Heart left ventricle (tissue), 16 donors: ENCODE measurements at regions not wholly inside any gene's neighbourhood (a gene's known extent, or its start where the extent isn't known, plus 50 kb on each side); places are given as distances from the start of the nearest gene placed in this dataset.
A peak's percentile ranks its signal among the peaks of the same experiment; 100 is the strongest.
"Not testable (repeated sequence)": the region's sequence is repeated elsewhere in the genome, so short reads cannot be mapped to it uniquely, and the experiment has no call there.

ENCODE experiments used
- ATAC-seq, 4 donors: fragments of 200-7000 bp; cut with Tn5 transposase; one replicate each; pipeline ENCODE4 v1.9.1; 2020 to 2022; ENCODE audit warnings: moderate library complexity in 4 of 4, mild to moderate bottlenecking in 3 of 4, moderate number of reproducible peaks in 1 of 4
- DNase-seq, 5 donors: peaks; one replicate each; pipeline ENCODE4 v3.0.0-alpha.2; 2020
- H3K27ac ChIP-seq, 12 donors: fragments of 200-600 bp; sonication (generic) in 4 of 12; one replicate each; pipeline versions ENCODE4 v1.5.0 to v1.8.0; 2016 to 2022; ENCODE audit warnings: mild to moderate bottlenecking in 2 of 12
- H3K27me3 ChIP-seq, 9 donors: fragments of 200-600 bp; sonication (generic) in 2 of 9; one replicate each; pipeline versions ENCODE4 v1.5.1 to v1.8.0; 2016 to 2022; ENCODE audit warnings: mild to moderate bottlenecking in 3 of 9
- H3K36me3 ChIP-seq, 9 donors: fragments of 200-600 bp; sonication (generic) in 2 of 9; one replicate each; pipeline versions ENCODE4 v1.5.0 to v1.8.0; 2018 to 2022; ENCODE audit warnings: mild to moderate bottlenecking in 2 of 9
- H3K4me1 ChIP-seq, 12 donors: fragments of 200-600 bp; sonication (generic) in 4 of 12; one replicate each; pipeline versions ENCODE4 v1.5.0 to v1.8.0; 2016 to 2022; ENCODE audit warnings: mild to moderate bottlenecking in 3 of 12
- H3K4me3 ChIP-seq, 12 donors: fragments of 200-600 bp; sonication (generic) in 4 of 12; one replicate each; pipeline versions ENCODE4 v1.5.0 to v1.8.0; 2017 to 2022; ENCODE audit warnings: mild to moderate bottlenecking in 9 of 12, moderate library complexity in 4 of 12
- H3K9me3 ChIP-seq, 12 donors: fragments of 200-600 bp; sonication (generic) in 4 of 12; one replicate each; pipeline versions ENCODE4 v1.5.0 to v1.8.0; 2016 to 2022; ENCODE audit warnings: mild to moderate bottlenecking in 1 of 12
- POLR2A ChIP-seq, 2 donors: fragments of 450-650 bp; IDR thresholded peaks; one replicate each; pipeline ENCODE4 v1.6.1; 2017; ENCODE audit warnings: antibody characterized with exemption in 2 of 2, mild to moderate bottlenecking in 2 of 2, moderate library complexity in 2 of 2
- WGBS, 4 donors: extraction: QIAGEN DNeasy Blood & Tissue Kit in 2 of 4; methylation state at CpG; one replicate each; pipeline versions ENCODE4 v1.1.5 to v1.1.7; 2013 to 2018; 5-methylcytosine and 5-hydroxymethylcytosine counted together
- intact Hi-C, 10 donors: fragments of 100-400 bp; cut with DNase I; formaldehyde crosslinking; loops; one replicate each; pipeline versions ENCODE4 v1.11.1 to v1.14.2; 2022
- donor health status: ischemic (EF 13 %, LVEDD 7.1; RV severe dilation, severe dysfunction).
- donor health status: healthy with polysubstance abuse.
- donor health status: DM: no; HTN: yes; CAD: no.
- donor health status: DM: no; HTN: no; CAD: no.
- donor health status: ischemic (EF 25% LVEDD 6.9; RV normal size, moderate dysfunction).
- donor health status: ischemic (EF 25% LVEDD 5.7; RV mildly dilated, moderate dysfunction).
- donor health status: healthy.
- donor health status: DM: yes; HTN: yes; CAD: no.
- donor health status: ischemic (EF 35%, LVEDD 5.7; RV mildly dilated, moderate dysfunction).
- donor health status: nonischemic (EF 11% LVEDD 7.7; RV severe dilation, severe dysfunction).
- donor health status: DM: yes; HTN: yes; CAD: no.
- donor health status: PGD.
- donor health status: ischemic (EF 29% LVEDD 5.4; RV normal size, mild dysfunction).
- donor health status: nonischemic (EF 23%, LVEDD 6.1; RV moderate dilation, normal function).

DNA sequence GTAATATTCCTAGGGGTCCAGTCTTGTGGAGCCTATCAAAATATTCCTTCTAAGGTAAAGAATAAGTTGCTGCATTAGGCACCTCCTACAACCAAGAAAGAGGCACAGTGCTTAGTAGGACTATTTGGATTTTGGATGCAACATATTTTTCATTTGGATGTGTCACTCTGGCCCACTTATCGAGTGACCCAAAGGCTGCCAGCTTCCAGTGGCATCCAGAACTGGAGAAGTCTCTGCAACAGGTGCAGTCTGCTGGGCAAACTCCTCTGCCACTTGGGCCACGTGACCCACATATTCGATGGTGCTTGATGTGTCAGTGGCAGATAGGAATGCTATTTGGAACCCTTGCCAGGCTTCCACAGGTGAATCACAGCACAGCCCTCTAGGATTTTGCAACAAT is 151.7 kb downstream of the RBMY1A1 start:
- H3K9me3 ChIP-seq, H3K4me3 ChIP-seq, H3K27me3 ChIP-seq, DNase-seq, H3K4me1 ChIP-seq, H3K27ac ChIP-seq, intact Hi-C loops, ATAC-seq, H3K36me3 ChIP-seq: not testable (repeated sequence)
- WGBS, 4 donors = 46 to 54% methylated on average over 3 of the region's 3 CpGs; no CpG with 5 or more reads in 2 of the 4 donors

DNA sequence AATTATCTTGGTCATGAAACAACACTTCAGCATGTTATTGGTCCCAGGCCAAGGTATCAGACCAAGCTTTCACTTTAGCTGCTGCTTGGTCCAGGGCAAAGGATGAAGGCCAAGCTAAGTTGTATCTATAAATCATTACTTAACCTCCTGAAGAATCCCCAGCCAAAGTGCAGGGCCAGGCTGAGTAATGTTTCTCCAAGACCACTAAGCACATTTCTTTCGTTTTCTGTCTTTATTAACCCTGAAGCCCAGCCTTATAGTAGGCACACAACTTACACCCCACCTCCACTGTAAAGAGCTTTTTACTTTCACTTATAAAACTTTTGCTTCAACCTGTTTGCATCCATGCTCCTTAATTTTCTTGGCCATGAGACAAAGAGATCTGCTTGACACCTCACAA is 167.3 kb downstream of the RBMY1A1 start:
- DNase-seq, intact Hi-C loops, H3K27ac ChIP-seq, H3K9me3 ChIP-seq, H3K36me3 ChIP-seq, ATAC-seq, H3K27me3 ChIP-seq, H3K4me3 ChIP-seq: not testable (repeated sequence)
- H3K4me1 ChIP-seq = peaks cover 0 to 16% (median 0%) of the 10 kb centered on the region in 12 donors
- WGBS, 4 donors = 42 to 52% methylated on average over 1 of the region's 1 CpG; no CpG with 5 or more reads in 2 of the 4 donors

DNA sequence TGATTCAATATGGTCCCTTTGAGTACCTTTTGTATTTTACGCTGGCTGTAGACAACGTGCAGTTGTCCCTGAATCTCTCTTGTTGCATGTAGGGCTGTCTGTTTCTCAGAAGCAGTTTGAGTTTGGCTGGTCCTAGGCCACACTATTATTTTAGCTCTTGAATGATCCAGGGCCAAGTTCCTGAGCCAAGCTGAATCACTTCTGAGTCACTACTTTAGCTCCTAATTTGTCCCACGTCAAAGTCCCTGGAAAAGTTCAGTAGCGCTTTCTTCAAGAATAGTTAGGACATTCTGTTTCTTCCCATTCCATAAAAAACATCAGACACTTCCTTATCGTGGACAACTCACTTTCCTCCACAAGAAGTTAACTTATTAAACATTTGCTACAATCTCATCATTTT is 168.2 kb downstream of the RBMY1A1 start:
- ATAC-seq = peak in 2 of 4 donors; percentile 86 to 89
- WGBS, 4 donors = 24 to 46% methylated on average over 5 of the region's 5 CpGs; no CpG with 5 or more reads in 2 of the 4 donors
- H3K27ac ChIP-seq = peak overlapping the region in 3 of 12 donors; percentile 42 to 64 (median 55)

DNA sequence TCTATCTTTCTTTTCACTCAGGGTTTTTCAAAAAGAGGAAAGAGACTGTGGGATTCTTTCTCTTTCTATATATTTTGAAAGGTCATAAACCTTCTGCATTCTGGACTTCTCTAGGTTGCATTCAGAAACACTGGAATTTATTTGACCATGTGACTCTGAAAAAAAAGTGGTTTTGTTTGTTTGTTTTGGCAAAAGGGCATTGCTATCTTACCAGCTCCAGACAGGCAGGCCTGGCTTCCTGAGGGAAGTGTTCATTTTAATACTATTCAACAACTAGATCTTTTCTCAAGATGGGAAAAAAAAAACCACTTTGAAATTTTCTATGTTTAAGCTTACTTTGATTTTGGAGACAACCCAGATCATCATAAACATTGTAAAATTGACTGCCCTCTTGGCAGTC is 170.6 kb downstream of the RBMY1A1 start:
- intact Hi-C loops = no loop called here
- Histone ChIP-seq H3K27me3 (no peaks in the 10 kb centered on the region), H3K36me3 (no peaks in the 10 kb centered on the region), H3K9me3 (peaks cover 0 to 8% (median 0%) of the 10 kb centered on the region in 12 donors), H3K4me1 (peaks cover 0 to 16% (median 0%) of the 10 kb centered on the region in 12 donors), H3K4me3 (no peak overlapping the region), H3K27ac (no peak overlapping the region)
- ATAC-seq (peak in 1 of 4 donors; percentile 34), DNase-seq (no peak)
- TF ChIP-seq POLR2A (IDR thresholded peaks at IDR 0.05) = no peak

More for the DNA sequence above, 168.2 kb downstream of the RBMY1A1 start:
- peaks cover 0 to 16% (median 0%) of the 10 kb centered on the region in 12 donors for H3K4me1 ChIP-seq
- H3K27me3 ChIP-seq, intact Hi-C loops, H3K4me3 ChIP-seq, H3K9me3 ChIP-seq, H3K36me3 ChIP-seq: not testable (repeated sequence)
- peak in 1 of 5 donors; percentile 13 for DNase-seq

DNA sequence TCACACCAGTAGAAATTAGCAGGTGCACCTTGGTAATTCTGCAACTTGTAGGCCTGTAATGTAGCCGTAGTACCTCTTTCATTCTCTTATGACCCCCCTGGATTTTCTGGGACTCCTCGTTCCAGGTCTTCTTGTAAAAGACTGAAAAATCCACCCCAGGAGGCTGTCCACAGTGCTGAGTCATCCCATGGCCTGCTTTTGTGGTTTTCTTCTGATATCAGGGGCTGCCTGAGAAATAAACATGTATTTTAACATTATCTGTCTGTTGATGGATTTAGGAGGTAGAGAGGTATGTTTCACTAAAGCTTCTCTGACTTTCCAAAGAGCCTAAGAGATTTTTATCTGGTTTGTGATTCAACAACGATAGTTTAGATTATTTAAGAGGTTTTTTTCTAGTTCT is 171.9 kb downstream of the RBMY1A1 start:
- ATAC-seq, H3K27me3 ChIP-seq, H3K9me3 ChIP-seq, DNase-seq, intact Hi-C loops, H3K36me3 ChIP-seq, H3K4me3 ChIP-seq, H3K27ac ChIP-seq: not testable (repeated sequence)
- WGBS, 4 donors = 35 to 51% methylated on average over 3 of the region's 3 CpGs; no CpG with 5 or more reads in 2 of the 4 donors
- H3K4me1 ChIP-seq = peaks cover 0 to 12% (median 0%) of the 10 kb centered on the region in 12 donors

DNA sequence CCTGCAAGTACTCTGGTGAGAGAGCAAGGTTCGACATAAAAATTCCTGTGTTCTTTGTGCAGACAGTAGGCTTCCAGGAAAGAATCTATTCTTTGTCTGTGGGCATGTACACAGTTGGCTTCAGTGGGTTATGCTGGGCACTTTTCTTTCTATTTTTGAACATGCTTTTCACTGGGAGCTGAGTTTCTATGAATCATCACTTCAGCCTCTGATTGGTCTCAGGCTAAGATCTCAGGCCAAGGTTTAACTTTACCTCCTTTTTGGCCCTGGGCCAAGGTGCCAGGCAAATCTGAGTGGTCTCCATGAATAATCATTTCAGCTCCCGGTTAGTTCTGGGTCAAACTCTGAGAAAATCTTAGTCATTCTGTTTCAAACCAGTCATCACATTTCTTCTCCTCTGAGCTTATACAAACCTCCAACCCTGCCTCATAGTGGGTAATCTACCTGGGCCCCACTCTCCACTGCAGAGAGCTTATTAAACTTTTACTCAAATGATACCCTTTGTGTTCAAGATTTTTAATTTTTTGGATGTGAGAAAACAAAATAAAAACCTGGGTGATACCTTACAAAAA is 158.8 kb downstream of the RBMY1D start:
- H3K9me3 ChIP-seq, H3K27me3 ChIP-seq, H3K4me3 ChIP-seq, H3K36me3 ChIP-seq, ATAC-seq, H3K27ac ChIP-seq, H3K4me1 ChIP-seq, intact Hi-C loops, DNase-seq: not testable (repeated sequence)
- no CpG with 5 or more reads among the region's 2 CpGs for WGBS, 4 donors

DNA sequence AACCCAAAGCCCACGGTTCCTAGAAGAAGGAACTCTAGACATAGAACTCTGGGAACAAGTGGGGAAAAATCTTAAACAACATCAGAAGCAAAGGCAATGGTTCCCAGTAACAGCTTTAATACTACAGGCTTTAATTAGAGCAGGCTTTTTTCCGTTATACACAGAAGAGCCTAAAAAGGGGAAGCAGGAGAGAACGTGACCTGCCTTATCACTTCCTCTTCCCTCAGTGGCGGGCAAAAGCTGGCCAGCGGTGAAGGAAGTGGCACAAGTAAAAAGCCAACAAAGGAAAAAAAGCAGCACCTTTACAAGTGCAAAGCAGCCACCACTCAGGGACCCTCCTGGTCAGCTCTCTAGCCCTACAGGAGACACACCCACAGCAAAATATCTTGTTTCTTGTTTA is 149.3 kb downstream of the RBMY1D start:
- ATAC-seq, H3K4me3 ChIP-seq, H3K27me3 ChIP-seq, H3K36me3 ChIP-seq, H3K9me3 ChIP-seq, H3K27ac ChIP-seq, intact Hi-C loops, H3K4me1 ChIP-seq, DNase-seq: not testable (repeated sequence)
- WGBS, 4 donors = no CpG with 5 or more reads among the region's 5 CpGs

DNA sequence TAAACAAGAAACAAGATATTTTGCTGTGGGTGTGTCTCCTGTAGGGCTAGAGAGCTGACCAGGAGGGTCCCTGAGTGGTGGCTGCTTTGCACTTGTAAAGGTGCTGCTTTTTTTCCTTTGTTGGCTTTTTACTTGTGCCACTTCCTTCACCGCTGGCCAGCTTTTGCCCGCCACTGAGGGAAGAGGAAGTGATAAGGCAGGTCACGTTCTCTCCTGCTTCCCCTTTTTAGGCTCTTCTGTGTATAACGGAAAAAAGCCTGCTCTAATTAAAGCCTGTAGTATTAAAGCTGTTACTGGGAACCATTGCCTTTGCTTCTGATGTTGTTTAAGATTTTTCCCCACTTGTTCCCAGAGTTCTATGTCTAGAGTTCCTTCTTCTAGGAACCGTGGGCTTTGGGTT is 134.1 kb downstream of the RBMY1D start:
- H3K27me3 ChIP-seq, H3K4me3 ChIP-seq, DNase-seq, intact Hi-C loops, H3K36me3 ChIP-seq, H3K27ac ChIP-seq, H3K4me1 ChIP-seq, ATAC-seq, H3K9me3 ChIP-seq: not testable (repeated sequence)
- no CpG with 5 or more reads among the region's 5 CpGs for WGBS, 4 donors

DNA sequence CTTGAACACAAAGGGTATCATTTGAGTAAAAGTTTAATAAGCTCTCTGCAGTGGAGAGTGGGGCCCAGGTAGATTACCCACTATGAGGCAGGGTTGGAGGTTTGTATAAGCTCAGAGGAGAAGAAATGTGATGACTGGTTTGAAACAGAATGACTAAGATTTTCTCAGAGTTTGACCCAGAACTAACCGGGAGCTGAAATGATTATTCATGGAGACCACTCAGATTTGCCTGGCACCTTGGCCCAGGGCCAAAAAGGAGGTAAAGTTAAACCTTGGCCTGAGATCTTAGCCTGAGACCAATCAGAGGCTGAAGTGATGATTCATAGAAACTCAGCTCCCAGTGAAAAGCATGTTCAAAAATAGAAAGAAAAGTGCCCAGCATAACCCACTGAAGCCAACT is 126.5 kb downstream of the RBMY1D start:
- DNase-seq, H3K27me3 ChIP-seq, intact Hi-C loops, H3K4me3 ChIP-seq, ATAC-seq, H3K36me3 ChIP-seq, H3K9me3 ChIP-seq, H3K27ac ChIP-seq, H3K4me1 ChIP-seq: not testable (repeated sequence)
- no CpG with 5 or more reads among the region's 1 CpG for WGBS, 4 donors

DNA sequence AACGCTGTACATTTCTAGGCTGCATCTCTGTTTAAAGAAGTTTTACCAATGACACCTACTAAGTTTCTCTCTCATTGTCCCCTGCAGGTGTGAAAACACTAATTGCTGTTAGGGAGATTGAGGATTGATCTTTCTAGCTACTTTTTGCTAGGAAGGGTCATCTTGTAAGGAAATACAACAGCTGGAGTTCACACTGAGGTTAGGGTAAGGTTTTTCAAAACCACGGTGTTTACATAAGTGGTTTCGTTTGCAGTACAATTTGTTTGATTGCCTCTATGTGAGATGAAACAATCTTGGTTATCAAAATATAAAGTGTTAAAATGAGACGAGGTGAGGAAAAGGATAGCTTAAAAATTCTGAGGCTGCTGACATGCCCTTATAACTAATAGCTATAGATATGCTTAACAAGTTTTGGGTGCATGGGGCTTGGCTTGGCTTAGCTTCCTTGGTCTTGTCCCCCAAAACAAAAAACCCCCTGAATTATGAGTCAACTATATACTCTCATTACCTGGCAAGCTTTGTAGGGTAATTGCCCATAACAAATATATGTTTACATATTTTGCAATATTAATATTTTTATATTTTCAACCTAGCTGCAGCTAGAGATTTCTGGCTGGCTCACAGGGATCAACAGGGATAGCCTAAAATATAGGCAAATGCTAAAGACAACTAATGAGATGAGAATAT is 112.0 kb downstream of the RBMY1D start:
- H3K27ac ChIP-seq, intact Hi-C loops, H3K4me3 ChIP-seq, H3K9me3 ChIP-seq, H3K36me3 ChIP-seq, ATAC-seq, DNase-seq, H3K27me3 ChIP-seq, H3K4me1 ChIP-seq: not testable (repeated sequence)
- no CpG with 5 or more reads among the region's 4 CpGs for WGBS, 4 donors
